DMS79 treated with DMSO at 0.1 percent for 48 hours (cell line): ENCODE measurements at regions not wholly inside any gene's neighbourhood (a gene's known extent, or its start where the extent isn't known, plus 50 kb on each side); places are given as distances from the start of the nearest gene placed in this dataset.

ENCODE experiments used
- DNase-seq: peaks from one replicate; lab custom pipeline; 2025; lab: John Stamatoyannopoulos, UW

- DNase-seq = no peak
Observed at GRCh38 chr4:31365006-31365690, 645.0 kb downstream of the PCDH7 start.

DNA sequence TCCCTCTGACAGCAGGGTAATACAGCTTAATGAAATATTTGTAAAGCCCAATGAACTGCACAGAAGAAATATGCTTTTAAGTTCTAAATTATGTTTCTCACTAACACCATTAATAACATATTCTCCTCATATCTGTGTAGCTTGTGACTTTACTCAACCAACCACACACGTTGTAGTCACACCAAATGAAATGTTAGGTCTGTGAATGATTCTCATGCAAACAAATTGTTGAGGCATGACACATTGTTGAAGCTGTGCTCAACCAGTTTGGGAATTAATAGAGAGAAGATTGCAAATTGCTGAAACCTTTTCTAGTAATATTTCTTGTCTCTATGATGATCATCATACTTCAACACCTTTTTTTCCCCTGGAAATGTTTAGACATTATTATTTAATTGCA is 645.9 kb downstream of the PCDH7 start:
- no peak for DNase-seq

- no peak for DNase-seq
Observed at GRCh38 chr4:31370866-31371465, 650.8 kb downstream of the PCDH7 start.

DNA sequence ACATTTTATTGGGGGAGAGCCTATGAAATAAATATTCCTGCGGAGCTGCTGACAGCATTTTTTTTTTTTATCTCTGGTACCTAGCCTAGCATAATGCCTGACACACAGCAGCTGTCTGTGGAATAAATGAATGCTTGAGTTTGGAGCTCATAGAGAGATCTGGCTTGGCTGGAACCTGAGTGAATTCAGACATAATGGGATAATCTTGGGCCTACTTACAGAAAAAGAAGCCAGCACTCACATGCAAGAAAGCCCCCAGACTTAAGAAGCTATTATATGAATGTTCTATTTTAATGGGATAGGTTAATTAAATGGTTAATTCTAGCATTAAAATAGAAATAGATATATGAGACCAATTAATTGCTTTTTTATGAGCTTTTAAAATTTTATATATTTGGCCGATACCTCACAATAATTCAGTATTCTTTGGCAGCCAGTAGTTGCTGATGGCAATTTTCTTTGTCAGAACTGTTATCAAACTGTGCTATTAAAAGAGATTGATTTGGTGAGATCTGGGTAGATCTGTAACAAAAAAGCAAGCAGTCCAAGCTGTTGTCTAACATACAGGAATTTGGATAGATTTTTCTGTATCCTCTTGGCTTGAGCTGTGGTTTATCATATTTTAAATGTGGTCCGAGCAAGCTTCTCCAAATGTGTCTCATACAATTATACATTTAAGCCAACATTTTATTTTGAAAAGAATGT is 654.2 kb downstream of the PCDH7 start:
- DNase-seq = no peak

- DNase-seq = no peak
Observed at GRCh38 chr4:31375936-31376335, 655.8 kb downstream of the PCDH7 start.

DNA sequence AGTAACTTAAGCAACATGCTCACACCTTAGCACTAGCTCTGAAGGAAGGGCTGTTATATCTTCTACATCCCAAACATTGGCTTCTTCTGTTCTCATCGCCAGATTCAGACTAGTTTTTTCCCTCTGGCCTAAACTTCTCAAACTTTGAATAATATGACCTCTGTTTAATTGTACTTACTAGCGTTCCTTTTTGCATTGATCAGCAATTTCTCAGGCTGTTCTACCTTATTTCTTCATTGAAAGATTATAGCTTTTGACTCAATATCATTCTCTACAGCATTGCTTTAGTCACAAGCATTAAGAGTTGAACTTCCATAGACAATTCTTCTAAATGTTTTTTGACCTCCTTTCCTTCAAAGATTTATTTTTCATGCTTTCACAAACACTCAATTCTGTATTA is 659.2 kb downstream of the PCDH7 start:
- no peak for DNase-seq

GRCh38 chr4:31383767-31384166 is 663.6 kb downstream of the PCDH7 start:
- no peak for DNase-seq

DNA sequence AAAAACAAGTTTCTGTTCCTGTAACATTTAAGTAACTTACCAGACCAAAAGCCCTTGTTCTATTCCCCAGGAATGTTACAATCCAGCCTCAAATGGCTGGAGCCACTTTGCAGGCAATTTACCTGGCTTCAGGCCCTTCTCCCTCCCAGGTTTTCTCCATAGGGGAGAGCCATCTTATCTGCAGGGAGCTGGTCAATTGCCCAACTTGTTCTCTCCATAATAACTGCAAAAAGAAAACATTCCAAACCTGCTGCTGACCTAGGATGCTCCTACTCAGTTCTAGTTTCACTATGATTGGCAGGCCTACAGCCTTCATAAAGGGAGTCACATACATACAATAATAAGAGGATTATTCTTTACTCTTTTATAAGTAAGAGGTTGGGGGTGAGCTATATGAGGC is 670.7 kb downstream of the PCDH7 start:
- no peak for DNase-seq

DNA sequence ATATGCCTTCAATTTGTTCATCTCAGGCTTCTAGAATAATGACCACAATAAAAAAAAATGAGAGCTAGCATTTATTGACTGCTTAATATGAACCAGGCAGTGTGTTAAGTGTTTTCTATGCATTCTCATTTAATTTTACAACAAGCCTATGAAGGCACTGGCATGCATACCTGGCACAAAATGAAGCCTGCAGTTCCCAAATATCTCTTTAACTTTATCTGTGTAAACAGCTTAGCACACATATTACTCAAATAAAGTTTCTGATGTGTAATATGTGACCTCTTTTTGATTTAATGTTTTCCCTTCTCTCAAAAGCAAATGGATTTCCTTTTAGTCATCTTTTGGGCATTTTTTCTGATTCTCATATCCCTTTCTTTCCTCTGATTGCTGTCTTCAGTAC is 671.8 kb downstream of the PCDH7 start:
- DNase-seq = no peak

- DNase-seq = no peak
Observed at GRCh38 chr4:31392923-31393322, 672.8 kb downstream of the PCDH7 start.

- no peak for DNase-seq
Observed at GRCh38 chr4:31408121-31408520, 688.0 kb downstream of the PCDH7 start.

- DNase-seq = no peak
Observed at GRCh38 chr4:31411565-31411964, 691.4 kb downstream of the PCDH7 start.

GRCh38 chr4:31415629-31416028 is 695.5 kb downstream of the PCDH7 start:
- no peak for DNase-seq

DNA sequence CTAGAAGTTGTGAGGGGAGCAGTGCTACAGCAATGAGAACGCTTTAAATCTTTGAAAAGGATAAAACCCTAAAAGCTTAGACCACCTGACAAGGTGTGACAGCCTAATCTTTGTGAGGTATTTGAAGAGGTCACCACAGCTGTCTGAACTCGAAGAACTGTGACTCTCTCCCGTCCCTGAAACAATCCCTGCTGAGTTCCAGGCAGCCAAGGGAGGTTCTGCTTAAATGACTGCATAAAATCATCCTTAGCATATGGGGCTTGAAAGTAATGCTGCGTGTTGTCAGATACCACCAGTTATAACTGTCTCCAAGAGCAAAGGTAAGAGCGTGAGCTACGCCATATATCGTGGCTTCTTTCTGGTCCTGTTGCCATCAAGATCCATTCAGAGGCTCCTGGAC is 696.3 kb downstream of the PCDH7 start:
- no peak for DNase-seq

GRCh38 chr4:31417040-31417439 is 696.9 kb downstream of the PCDH7 start:
- no peak for DNase-seq

- no peak for DNase-seq
Observed at GRCh38 chr4:31422006-31422405, 701.8 kb downstream of the PCDH7 start.

GRCh38 chr4:31427691-31428090 is 707.5 kb downstream of the PCDH7 start:
- DNase-seq = no peak

GRCh38 chr4:31442236-31442635 is 722.1 kb downstream of the PCDH7 start:
- no peak for DNase-seq

DNA sequence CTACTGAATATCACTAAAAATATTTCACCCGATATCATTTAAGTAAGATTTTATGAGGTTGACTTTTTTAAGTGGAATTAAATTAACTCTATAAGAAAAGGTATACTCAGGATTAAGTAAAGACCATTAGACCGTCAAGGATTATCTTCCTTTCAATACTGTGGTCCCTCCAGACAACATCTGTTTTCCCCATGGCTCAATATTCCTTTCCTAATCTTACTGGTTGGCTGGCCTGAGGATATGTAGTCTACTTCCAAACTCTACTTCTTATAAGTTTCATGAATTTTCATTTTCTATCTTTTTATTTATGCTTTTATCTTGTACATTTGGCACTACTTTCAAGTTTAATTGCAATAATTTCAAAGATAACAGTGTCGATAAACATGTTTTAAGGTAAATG is 725.4 kb downstream of the PCDH7 start:
- no peak for DNase-seq

- DNase-seq = no peak
Observed at GRCh38 chr4:31455612-31456011, 735.4 kb downstream of the PCDH7 start.

- DNase-seq = no peak
Observed at GRCh38 chr4:31458813-31459212, 738.6 kb downstream of the PCDH7 start.

GRCh38 chr4:31461421-31461820 is 741.3 kb downstream of the PCDH7 start:
- no peak for DNase-seq

DNA sequence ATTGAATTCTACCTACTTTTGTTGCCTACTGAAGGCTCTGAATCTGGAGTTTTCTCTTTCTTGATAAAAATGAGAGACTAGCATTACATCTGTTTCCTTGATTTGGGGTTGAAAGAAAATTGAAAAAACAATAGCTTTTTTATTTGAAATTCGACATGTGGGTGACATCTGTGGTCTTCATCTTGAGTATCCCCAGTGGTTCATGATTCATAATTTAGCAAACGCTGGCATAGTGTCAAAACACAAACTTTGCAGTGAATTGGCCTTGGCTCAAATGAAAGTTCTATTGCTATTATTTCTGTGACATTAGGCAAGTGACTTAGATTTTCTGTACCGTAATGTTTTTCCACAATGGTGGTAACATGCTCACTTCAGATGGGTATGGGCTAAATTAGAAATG is 747.6 kb downstream of the PCDH7 start:
- no peak for DNase-seq

DNA sequence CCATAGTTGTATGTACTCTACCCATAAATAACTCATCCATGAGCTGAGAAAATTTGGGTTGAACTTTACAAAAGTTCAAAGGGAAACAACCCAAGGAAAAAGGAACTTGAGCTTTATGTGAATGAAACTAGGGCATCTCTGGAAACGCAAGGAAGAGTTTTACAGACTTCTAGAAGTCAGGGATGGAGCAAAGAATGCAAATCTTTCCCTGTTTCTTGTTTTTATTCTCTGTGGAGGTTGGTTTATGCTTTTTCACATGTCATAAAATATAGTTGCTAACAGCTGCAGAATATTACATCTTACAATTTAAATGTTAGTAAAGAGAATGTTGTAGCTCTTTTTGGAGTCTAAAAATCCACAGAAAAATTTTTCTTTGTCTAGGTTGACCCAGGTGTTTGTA is 754.1 kb downstream of the PCDH7 start:
- DNase-seq = no peak
